Fibroblast of the aortic adventitia (primary cell): ENCODE measurements at regions not wholly inside any gene's neighbourhood (a gene's known extent, or its start where the extent isn't known, plus 50 kb on each side); places are given as distances from the start of the nearest gene placed in this dataset.

ENCODE experiments used
- DNase-seq: peaks from one replicate; pipeline ENCODE4 v3.0.0-alpha.2; 2010; ENCODE audit warnings: low read depth
- H3K4me3 ChIP-seq: 2 replicates; pipeline ENCODE4 v1.5.1; 2011; ENCODE audit warnings: low read depth, mild to moderate bottlenecking, control low read depth, low read length, moderate library complexity
- TF ChIP-seq, protein P1 (sequence below): IDR thresholded peaks from 2 replicates; pipeline ENCODE4 v1.5.1; 2011; ENCODE audit warnings: mild to moderate bottlenecking, low read length, control low read depth, inconsistent platforms; ENCODE audit not compliant: insufficient read depth

DNA sequence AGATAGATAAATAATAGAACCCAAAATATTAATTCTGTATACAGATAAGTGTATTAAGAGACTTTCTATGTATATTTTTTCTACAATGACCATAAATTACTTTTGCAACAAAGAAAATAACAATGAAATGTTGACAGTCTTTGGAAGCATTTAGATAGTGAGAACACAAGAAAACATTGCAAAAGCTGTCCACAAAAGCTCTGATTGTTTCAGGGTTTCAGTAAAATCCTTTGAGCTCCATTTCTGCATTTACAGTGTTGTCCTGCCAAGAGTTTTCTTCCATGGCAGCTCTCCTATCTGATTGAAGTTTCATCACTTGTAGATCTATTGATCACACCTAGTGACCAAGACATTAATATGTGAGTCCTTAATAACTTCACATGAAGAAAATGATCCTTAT is 321.8 kb downstream of the GPR37 start:
- DNase-seq = no peak
- TF ChIP-seq, protein P1, sequence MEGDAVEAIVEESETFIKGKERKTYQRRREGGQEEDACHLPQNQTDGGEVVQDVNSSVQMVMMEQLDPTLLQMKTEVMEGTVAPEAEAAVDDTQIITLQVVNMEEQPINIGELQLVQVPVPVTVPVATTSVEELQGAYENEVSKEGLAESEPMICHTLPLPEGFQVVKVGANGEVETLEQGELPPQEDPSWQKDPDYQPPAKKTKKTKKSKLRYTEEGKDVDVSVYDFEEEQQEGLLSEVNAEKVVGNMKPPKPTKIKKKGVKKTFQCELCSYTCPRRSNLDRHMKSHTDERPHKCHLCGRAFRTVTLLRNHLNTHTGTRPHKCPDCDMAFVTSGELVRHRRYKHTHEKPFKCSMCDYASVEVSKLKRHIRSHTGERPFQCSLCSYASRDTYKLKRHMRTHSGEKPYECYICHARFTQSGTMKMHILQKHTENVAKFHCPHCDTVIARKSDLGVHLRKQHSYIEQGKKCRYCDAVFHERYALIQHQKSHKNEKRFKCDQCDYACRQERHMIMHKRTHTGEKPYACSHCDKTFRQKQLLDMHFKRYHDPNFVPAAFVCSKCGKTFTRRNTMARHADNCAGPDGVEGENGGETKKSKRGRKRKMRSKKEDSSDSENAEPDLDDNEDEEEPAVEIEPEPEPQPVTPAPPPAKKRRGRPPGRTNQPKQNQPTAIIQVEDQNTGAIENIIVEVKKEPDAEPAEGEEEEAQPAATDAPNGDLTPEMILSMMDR = no peak
- H3K4me3 ChIP-seq = no peak overlapping the region

DNA sequence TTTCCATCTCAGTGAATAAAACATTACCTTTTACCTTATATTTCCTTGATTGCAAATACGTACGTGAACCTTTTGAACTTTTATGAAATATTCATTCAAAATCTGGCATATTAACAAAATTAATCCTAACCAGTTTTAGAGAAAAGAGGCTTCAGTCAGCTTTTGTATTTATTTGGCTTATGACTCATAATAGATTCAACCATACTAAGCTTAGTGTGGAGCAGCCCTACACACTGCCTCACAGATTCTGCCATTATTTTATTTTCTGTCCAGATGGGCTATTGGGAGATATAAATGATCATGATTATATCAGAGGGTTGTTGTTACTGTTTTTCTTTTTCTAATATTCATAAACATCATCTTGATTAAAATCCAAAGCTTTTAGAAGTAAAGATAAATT is 325.5 kb downstream of the GPR37 start:
- H3K4me3 ChIP-seq = no peak overlapping the region
- TF ChIP-seq, protein P1 = no peak
- DNase-seq = no peak

DNA sequence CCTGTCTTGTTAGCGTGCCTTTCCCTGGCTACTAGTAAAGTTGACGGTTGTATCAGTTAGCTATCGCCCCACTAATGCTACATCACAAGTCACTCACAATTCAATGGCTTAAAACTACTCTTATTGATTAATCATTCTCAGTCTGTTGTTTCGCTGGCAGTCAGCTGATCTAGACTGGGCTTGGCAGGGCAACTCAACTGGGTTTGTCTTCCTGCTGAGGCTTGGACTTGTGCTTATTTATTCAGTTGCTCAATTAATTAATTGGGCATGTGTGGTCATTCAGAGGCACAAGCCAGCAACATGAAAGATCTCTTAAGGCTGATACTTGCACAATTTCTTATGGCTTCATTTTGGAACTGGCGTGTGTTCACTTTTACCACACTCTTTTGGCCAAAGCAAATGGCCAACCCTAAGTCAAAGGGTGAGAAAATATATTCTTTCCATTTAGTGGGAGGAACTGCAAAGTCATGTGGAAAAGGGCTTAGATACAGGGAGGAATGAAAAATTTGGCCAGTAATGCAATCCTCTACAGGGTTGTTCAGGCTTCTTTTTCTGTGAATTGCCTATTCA is 333.5 kb downstream of the GPR37 start:
- TF ChIP-seq, protein P1 = no peak
- DNase-seq = no peak
- no peak overlapping the region for H3K4me3 ChIP-seq

GRCh38 chr7:124429923-124430322 is 335.7 kb downstream of the GPR37 start:
- TF ChIP-seq, protein P1 = no peak
- H3K4me3 ChIP-seq = no peak overlapping the region

DNA sequence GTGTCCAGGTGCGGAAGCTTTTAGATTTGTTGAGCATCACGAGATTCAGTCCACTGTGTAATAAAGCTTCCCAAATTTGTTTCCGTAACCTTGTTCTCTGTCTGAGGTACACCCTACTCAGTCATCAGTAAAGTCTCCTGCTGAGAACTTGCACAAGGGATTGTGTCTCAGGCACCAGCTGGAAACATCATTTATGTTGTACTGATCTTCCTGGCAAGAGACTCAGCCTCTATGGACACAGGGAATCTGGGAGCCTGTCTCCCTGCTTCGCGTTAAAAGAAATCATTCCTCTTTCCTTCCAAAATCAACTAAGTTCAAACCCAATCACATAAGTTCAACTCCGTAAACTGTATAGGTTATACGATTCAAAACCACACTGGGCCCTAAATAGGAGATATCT is 336.8 kb downstream of the GPR37 start:
- no peak for DNase-seq
- H3K4me3 ChIP-seq = no peak overlapping the region
- TF ChIP-seq, protein P1 = no peak

More at GRCh38 chr7:124429923-124430322, 335.7 kb downstream of the GPR37 start:
- no peak for DNase-seq

- TF ChIP-seq, protein P1 = no peak
- no peak overlapping the region for H3K4me3 ChIP-seq
- DNase-seq = no peak
Measured at GRCh38 chr7:124426621-124427020, 339.0 kb downstream of the GPR37 start.

- TF ChIP-seq, protein P1 = no peak
- no peak overlapping the region for H3K4me3 ChIP-seq
- DNase-seq = no peak
Measured at GRCh38 chr7:124423863-124424262, 341.7 kb downstream of the GPR37 start.
